CD4-positive, alpha-beta memory T cell (primary cell): ENCODE measurements at regions not wholly inside any gene's neighbourhood (a gene's known extent, or its start where the extent isn't known, plus 50 kb on each side); places are given as distances from the start of the nearest gene placed in this dataset.

Experiments used
- CTCF ChIA-PET: fragments of 350-600 bp; sonication (Branson Sonifier 250); formaldehyde crosslinking; loops from one replicate; lab custom pipeline; 2021; ENCODE audit warnings: inconsistent platforms; ENCODE audit not compliant: partially characterized antibody; lab: Charles Lee
- POLR2A ChIA-PET: fragments of 350-600 bp; sonication (Branson Sonifier 250); formaldehyde crosslinking; loops from one replicate; lab custom pipeline; 2021; ENCODE audit not compliant: partially characterized antibody; lab: Charles Lee
- DNase-seq, 5 donors: peaks; one replicate each; pipeline versions ENCODE4 v3.0.0 to v3.0.0-alpha.2; 2020 to 2022; ENCODE audit warnings: mixed read lengths in 1 of 5
- H3K27ac ChIP-seq: one replicate; pipeline ENCODE4 v1.7.0; 2013; ENCODE audit warnings: low read depth, low read length
- H3K27me3 ChIP-seq: 2 replicates; pipeline ENCODE4 v1.7.0; 2013; ENCODE audit warnings: mild to moderate bottlenecking, low read length, moderate library complexity; ENCODE audit not compliant: insufficient read depth
- H3K36me3 ChIP-seq: 2 replicates; pipeline ENCODE4 v1.7.0; 2013; ENCODE audit warnings: mild to moderate bottlenecking, low read length, moderate library complexity; ENCODE audit not compliant: insufficient read depth
- H3K4me1 ChIP-seq: 2 replicates; pipeline ENCODE4 v1.7.0; 2013; ENCODE audit warnings: mild to moderate bottlenecking, low read length, moderate library complexity; ENCODE audit not compliant: insufficient read depth
- H3K4me3 ChIP-seq, 2 donors: one replicate each; pipeline ENCODE4 v1.7.0; 2013; ENCODE audit warnings: low read length in 2 of 2, mild to moderate bottlenecking in 1 of 2
- H3K9me3 ChIP-seq, 2 donors: one replicate each; pipeline ENCODE4 v1.7.0; 2013; ENCODE audit warnings: low read length in 2 of 2, control low read depth in 1 of 2; ENCODE audit not compliant: control insufficient read depth in 1 of 2
- H3K27ac Mint-ChIP-seq, 7 donors: one replicate each; pipeline ENCODE4 v1.8.0; 2020 to 2021; ENCODE audit warnings: mixed read lengths in 7 of 7, mild to moderate bottlenecking in 6 of 7, inconsistent platforms in 3 of 7, moderate library complexity in 3 of 7
- H3K27me3 Mint-ChIP-seq, 2 donors: one replicate each; pipeline ENCODE4 v1.8.0; 2020 to 2021; ENCODE audit warnings: mixed read lengths in 2 of 2
- H3K36me3 Mint-ChIP-seq, 2 donors: one replicate each; pipeline ENCODE4 v1.8.0; 2020 to 2021; ENCODE audit warnings: mixed read lengths in 2 of 2, inconsistent platforms in 1 of 2, mild to moderate bottlenecking in 1 of 2
- H3K4me1 Mint-ChIP-seq, 4 donors: one replicate each; pipeline ENCODE4 v1.8.0; 2020 to 2021; ENCODE audit warnings: mixed read lengths in 4 of 4, mild to moderate bottlenecking in 1 of 4
- H3K4me3 Mint-ChIP-seq, 8 donors: one replicate each; pipeline ENCODE4 v1.8.0; 2020 to 2021; ENCODE audit warnings: mixed read lengths in 8 of 8, mild to moderate bottlenecking in 7 of 8, moderate library complexity in 6 of 8, inconsistent platforms in 3 of 8
- H3K9me3 Mint-ChIP-seq, 8 donors: one replicate each; pipeline ENCODE4 v1.8.0; 2020 to 2021; ENCODE audit warnings: mixed read lengths in 8 of 8, mild to moderate bottlenecking in 5 of 8, inconsistent platforms in 3 of 8, moderate library complexity in 1 of 8
- intact Hi-C: fragments of 100-400 bp; cut with micrococcal nuclease; formaldehyde crosslinking; loops from one replicate; pipeline ENCODE4 v1.15.1; 2023

- H3K27me3 ChIP-seq = no peaks in the 10 kb centered on the region
- no peak for DNase-seq
- H3K9me3 Mint-ChIP-seq = no peaks in the 10 kb centered on the region
- H3K36me3 ChIP-seq = no peaks in the 10 kb centered on the region
- H3K27ac Mint-ChIP-seq = no peak overlapping the region
- ChIA-PET CTCF (no interaction called here), POLR2A (no interaction called here)
- no peaks in the 10 kb centered on the region for H3K27me3 Mint-ChIP-seq
- intact Hi-C loops = no loop called here
- no peaks in the 10 kb centered on the region for H3K9me3 ChIP-seq
- H3K36me3 Mint-ChIP-seq = no peaks in the 10 kb centered on the region
- H3K4me3 ChIP-seq = no peak overlapping the region
- H3K4me3 Mint-ChIP-seq = no peak overlapping the region
- H3K27ac ChIP-seq = no peak overlapping the region
- H3K4me1 ChIP-seq = no peaks in the 10 kb centered on the region
- no peaks in the 10 kb centered on the region for H3K4me1 Mint-ChIP-seq
Measured at GRCh38 chr4:164056426-164057142, 562.1 kb downstream of the TMA16 start.

- Mint-ChIP-seq H3K36me3 (no peaks in the 10 kb centered on the region), H3K9me3 (peaks cover 0 to under 1% (median 0%) of the 10 kb centered on the region in 8 donors), H3K27me3 (no peaks in the 10 kb centered on the region), H3K27ac (no peak overlapping the region), H3K4me1 (no peaks in the 10 kb centered on the region), H3K4me3 (no peak overlapping the region)
- intact Hi-C loops = no loop called here
- Histone ChIP-seq H3K27me3 (no peaks in the 10 kb centered on the region), H3K27ac (no peak overlapping the region), H3K4me1 (no peaks in the 10 kb centered on the region), H3K4me3 (no peak overlapping the region), H3K9me3 (no peaks in the 10 kb centered on the region), H3K36me3 (no peaks in the 10 kb centered on the region)
- ChIA-PET POLR2A (no interaction called here), CTCF (no interaction called here)
- no peak for DNase-seq
Measured at GRCh38 chr4:164058776-164059445, 564.4 kb downstream of the TMA16 start.

GRCh38 chr4:164060456-164060855 lies 566.0 kb downstream of the TMA16 start:
- no peak for DNase-seq
- Histone ChIP-seq H3K36me3 (no peaks in the 10 kb centered on the region), H3K4me3 (no peak overlapping the region), H3K27me3 (no peaks in the 10 kb centered on the region), H3K27ac (no peak overlapping the region), H3K9me3 (no peaks in the 10 kb centered on the region), H3K4me1 (no peaks in the 10 kb centered on the region)
- ChIA-PET CTCF (no interaction called here), POLR2A (no interaction called here)
- H3K4me3 Mint-ChIP-seq = no peak overlapping the region
- no peak overlapping the region for H3K27ac Mint-ChIP-seq
- no peaks in the 10 kb centered on the region for H3K36me3 Mint-ChIP-seq
- peaks cover 0 to 13% (median 3%) of the 10 kb centered on the region in 8 donors for H3K9me3 Mint-ChIP-seq
- H3K4me1 Mint-ChIP-seq = no peaks in the 10 kb centered on the region
- intact Hi-C loops = no loop called here
- H3K27me3 Mint-ChIP-seq = no peaks in the 10 kb centered on the region

- Mint-ChIP-seq H3K27ac (no peak overlapping the region), H3K27me3 (no peaks in the 10 kb centered on the region), H3K9me3 (peaks cover 4 to 37% (median 14%) of the 10 kb centered on the region in 8 donors), H3K36me3 (no peaks in the 10 kb centered on the region), H3K4me3 (no peak overlapping the region), H3K4me1 (no peaks in the 10 kb centered on the region)
- Histone ChIP-seq H3K4me1 (no peaks in the 10 kb centered on the region), H3K36me3 (no peaks in the 10 kb centered on the region), H3K9me3 (no peaks in the 10 kb centered on the region), H3K27ac (no peak overlapping the region), H3K27me3 (no peaks in the 10 kb centered on the region), H3K4me3 (no peak overlapping the region)
- ChIA-PET POLR2A (no interaction called here), CTCF (no interaction called here)
- DNase-seq = no peak
- intact Hi-C loops = no loop called here
Measured at GRCh38 chr4:164068392-164068791, 573.9 kb downstream of the TMA16 start.

- H3K27ac ChIP-seq = no peak overlapping the region
- CTCF ChIA-PET = no interaction called here
- no peaks in the 10 kb centered on the region for H3K27me3 ChIP-seq
- POLR2A ChIA-PET = no interaction called here
- no peak overlapping the region for H3K4me3 ChIP-seq
- peaks cover 4 to 26% (median 12%) of the 10 kb centered on the region in 8 donors for H3K9me3 Mint-ChIP-seq
- intact Hi-C loops = no loop called here
- H3K9me3 ChIP-seq = no peaks in the 10 kb centered on the region
- H3K27me3 Mint-ChIP-seq = no peaks in the 10 kb centered on the region
- no peaks in the 10 kb centered on the region for H3K36me3 Mint-ChIP-seq
- no peak for DNase-seq
- no peaks in the 10 kb centered on the region for H3K4me1 ChIP-seq
- no peaks in the 10 kb centered on the region for H3K36me3 ChIP-seq
- no peak overlapping the region for H3K4me3 Mint-ChIP-seq
- no peaks in the 10 kb centered on the region for H3K4me1 Mint-ChIP-seq
- H3K27ac Mint-ChIP-seq = no peak overlapping the region
Measured at GRCh38 chr4:164070625-164071024, 576.1 kb downstream of the TMA16 start.

GRCh38 chr4:164081371-164081770 lies 586.9 kb downstream of the TMA16 start:
- H3K27ac Mint-ChIP-seq = no peak overlapping the region
- ChIA-PET CTCF (no interaction called here), POLR2A (no interaction called here)
- H3K4me1 ChIP-seq = no peaks in the 10 kb centered on the region
- H3K9me3 Mint-ChIP-seq = peaks cover 0 to 2% (median 0%) of the 10 kb centered on the region in 8 donors
- DNase-seq = no peak
- intact Hi-C loops = no loop called here
- H3K4me3 Mint-ChIP-seq = no peak overlapping the region
- H3K9me3 ChIP-seq = no peaks in the 10 kb centered on the region
- H3K36me3 Mint-ChIP-seq = no peaks in the 10 kb centered on the region
- no peaks in the 10 kb centered on the region for H3K36me3 ChIP-seq
- no peaks in the 10 kb centered on the region for H3K4me1 Mint-ChIP-seq
- no peak overlapping the region for H3K27ac ChIP-seq
- no peaks in the 10 kb centered on the region for H3K27me3 Mint-ChIP-seq
- H3K27me3 ChIP-seq = no peaks in the 10 kb centered on the region
- H3K4me3 ChIP-seq = no peak overlapping the region

GRCh38 chr4:164081801-164082200 lies 587.3 kb downstream of the TMA16 start:
- H3K9me3 Mint-ChIP-seq = peaks cover 0 to 2% (median 0%) of the 10 kb centered on the region in 8 donors
- ChIA-PET POLR2A (no interaction called here), CTCF (no interaction called here)
- Histone ChIP-seq H3K27me3 (no peaks in the 10 kb centered on the region), H3K36me3 (no peaks in the 10 kb centered on the region), H3K4me1 (no peaks in the 10 kb centered on the region), H3K4me3 (no peak overlapping the region), H3K9me3 (no peaks in the 10 kb centered on the region), H3K27ac (no peak overlapping the region)
- intact Hi-C loops = no loop called here
- no peak for DNase-seq
- H3K4me1 Mint-ChIP-seq = no peaks in the 10 kb centered on the region
- H3K27me3 Mint-ChIP-seq = no peaks in the 10 kb centered on the region
- H3K4me3 Mint-ChIP-seq = no peak overlapping the region
- H3K36me3 Mint-ChIP-seq = no peaks in the 10 kb centered on the region
- no peak overlapping the region for H3K27ac Mint-ChIP-seq
